ENCODE measurements at regions not wholly inside any gene's neighbourhood (a gene's known extent, or its start where the extent isn't known, plus 50 kb on each side); places are given as distances from the start of the nearest gene placed in this dataset.
A peak's percentile ranks its signal among the peaks of the same experiment; 100 is the strongest.

- DNase-seq, result no peak
Measured at GRCh38 chr7:41024126-41024525, 678.8 kb downstream of the INHBA start.

DNA sequence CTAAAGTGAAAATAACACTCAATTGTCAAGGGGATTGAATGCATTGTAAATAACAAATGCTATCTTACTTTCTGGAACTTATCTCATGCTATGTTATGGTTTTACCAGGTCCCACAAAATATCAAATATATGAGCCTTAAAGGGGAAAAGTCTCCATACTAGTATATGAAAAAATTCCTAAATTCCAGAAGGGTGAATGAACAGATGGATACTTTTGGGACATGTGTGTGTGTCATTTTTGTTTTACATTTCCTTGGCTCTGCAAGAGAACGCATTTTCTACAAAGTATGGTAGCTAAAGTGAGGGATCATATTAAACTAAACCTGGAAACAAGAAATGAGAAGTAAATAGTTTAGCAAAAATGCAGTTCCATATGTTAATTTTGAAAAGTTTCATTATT is 682.8 kb downstream of the INHBA start:
- DNase-seq, result no peak

GRCh38 chr7:41013117-41013516 is 689.8 kb downstream of the INHBA start:
- no peak for DNase-seq

DNA sequence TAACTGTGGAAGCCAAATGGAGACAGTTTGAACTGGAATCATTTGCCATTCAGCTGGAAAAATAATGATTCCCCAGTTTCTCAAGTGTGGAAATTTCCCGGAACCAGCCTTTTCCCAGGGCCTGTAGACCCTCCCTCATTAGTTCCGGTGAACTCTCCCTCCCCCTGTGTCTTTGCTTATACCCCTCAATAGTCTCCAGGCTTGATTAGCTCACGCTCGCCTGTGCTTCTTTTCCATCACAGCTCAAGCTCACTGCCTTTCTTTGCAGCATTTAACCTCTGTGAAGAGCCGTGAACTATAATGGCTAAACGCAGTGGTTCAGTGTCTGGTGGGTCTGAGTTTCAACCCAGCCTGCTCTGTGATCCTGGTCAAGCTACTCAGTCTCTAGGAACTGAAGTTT is 690.8 kb downstream of the INHBA start:
- DNase-seq, result no peak

DNA sequence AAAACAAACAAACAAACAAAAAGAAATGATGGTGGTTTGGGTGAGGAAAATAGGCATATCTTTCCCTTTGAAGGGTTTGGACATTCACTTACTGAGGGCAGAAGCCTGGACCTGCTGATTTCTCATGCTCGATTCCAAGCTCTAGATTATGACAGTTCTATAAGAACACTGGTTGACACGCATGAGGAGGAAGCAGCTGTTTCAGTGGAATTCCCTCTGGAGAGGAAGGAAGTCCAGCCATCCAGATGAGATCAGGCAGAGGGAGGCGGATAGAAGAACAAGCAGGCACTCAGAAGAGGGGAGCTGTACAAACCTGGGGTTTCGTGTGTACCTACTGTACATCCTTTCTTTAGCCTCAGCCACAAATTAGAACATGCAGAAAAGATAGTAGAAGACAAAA is 691.9 kb downstream of the INHBA start:
- no peak for DNase-seq

GRCh38 chr7:41010418-41010817 is 692.5 kb downstream of the INHBA start:
- no peak for DNase-seq

DNA sequence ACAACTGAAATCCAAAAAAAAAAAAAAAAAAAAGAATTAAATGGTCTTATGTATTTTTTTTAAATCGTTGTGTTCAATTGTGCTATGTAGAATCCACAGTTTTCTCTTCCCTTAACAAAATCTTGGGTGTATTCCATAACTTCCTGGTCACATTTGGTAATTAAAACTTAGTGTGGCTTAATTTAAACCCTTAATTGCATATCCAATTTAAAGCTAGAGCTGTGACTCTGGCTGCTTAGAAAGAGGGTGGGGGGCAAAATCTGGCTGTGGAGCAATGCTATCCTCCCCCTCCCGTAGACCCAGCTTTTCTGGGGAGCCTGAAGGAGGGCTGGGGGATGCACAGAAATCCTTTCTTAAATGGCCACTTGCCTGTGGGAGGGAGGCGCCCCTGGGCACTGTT is 695.1 kb downstream of the INHBA start:
- no peak for DNase-seq

GRCh38 chr7:41007351-41007751 is 695.5 kb downstream of the INHBA start:
- DNase-seq, result no peak

DNA sequence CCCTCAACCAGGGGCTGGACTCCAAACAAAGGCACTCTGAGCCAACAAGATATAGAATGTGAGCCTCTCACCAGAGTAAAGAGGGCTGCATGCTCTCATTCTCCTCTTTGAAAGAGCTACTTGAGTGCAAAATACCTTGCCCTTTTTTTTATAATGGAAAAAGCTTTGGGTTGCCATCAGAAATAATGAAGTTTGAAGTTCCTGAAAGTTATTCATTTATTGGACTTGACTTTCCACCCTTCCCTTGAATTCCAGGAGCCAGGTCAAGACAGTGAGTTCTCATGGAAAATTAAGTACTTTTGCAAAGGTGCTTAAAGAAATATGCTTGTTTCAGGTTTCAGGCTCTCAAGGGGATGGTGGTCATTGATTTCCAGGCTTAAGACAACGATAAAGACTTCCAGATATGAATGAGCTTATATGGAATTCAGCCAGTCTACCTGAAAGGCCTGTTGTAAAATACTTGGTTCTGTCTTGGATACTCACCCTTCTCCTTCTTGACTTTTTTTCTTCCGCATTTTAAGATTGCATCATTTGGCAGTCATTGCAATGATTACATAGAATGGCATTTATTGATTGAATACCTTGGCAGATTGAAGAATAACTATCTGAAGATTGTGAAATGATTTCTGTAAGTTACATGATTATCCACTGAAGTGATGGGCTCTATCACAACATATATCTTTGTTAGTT is 696.4 kb downstream of the INHBA start:
- no peak for DNase-seq

DNA sequence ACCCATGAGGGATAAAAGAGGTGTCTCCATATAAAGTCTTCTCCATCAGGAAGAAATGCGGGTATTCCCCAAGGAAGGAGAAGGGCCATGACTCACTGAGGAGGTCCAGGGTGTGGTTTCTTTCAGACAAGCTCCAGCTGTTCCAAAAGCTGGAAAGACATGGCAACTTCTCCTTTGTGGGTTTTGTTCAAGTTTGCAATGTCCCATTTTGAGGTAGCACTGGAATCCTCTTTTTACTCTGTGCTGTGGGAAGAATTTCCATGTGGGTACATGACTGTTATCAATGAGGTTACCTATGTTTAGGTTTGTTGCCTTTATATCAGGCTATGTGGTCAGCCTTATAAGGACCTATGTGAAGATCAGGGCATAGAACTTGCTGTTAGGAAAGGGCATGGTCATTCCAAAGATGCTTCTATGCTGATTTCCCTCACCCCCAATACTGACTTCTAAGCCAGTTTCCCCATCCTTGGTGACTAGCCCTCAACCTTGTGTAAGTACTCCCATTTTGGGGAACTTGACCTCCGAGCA is 697.5 kb downstream of the INHBA start:
- DNase-seq, result no peak

- no peak for DNase-seq
Measured at GRCh38 chr7:41003977-41004376, 698.9 kb downstream of the INHBA start.

- no peak for DNase-seq
Measured at GRCh38 chr7:41003611-41003940, 699.3 kb downstream of the INHBA start.

DNA sequence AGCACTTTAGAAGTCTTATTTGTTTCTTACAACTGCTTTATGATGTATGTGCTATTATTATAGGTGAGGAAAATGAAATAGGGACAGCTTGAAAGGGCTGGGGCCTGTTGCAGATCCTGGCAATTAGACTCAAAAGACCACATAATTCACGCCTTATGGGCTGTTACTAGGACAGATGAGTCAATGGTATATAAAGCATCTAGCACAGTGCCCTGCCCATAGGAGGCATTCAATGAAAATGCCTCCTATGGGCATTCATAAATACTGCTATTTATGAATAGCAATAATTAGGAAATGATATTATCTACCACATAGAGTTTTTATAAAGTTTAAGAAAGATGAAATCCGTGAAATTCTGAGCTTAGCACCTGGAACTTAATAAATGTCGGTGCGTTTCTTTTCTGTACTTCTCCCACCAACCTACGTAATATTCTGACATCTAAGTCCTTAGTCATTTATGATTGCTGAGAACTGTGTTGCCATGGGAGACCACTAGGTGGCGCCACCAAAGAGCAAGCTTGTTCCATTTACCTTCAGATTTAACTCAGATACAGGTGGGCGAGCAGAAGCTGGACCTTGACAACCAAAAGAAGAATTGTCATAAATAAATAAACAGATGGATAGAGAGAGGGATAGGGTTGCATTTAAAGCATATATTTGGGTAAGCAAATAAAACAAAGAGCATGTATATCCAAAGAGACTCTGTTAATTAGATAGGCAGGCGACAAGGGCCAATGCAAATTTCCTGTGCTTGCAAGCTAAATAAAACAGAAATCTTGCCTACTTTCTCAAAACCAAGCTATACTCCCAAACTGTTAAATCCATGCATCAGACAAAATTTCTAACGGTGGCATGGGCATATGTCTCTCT is 699.9 kb downstream of the INHBA start:
- peak; percentile 34 for DNase-seq

- DNase-seq, result no peak
Measured at GRCh38 chr7:41000042-41000441, 702.8 kb downstream of the INHBA start.

DNA sequence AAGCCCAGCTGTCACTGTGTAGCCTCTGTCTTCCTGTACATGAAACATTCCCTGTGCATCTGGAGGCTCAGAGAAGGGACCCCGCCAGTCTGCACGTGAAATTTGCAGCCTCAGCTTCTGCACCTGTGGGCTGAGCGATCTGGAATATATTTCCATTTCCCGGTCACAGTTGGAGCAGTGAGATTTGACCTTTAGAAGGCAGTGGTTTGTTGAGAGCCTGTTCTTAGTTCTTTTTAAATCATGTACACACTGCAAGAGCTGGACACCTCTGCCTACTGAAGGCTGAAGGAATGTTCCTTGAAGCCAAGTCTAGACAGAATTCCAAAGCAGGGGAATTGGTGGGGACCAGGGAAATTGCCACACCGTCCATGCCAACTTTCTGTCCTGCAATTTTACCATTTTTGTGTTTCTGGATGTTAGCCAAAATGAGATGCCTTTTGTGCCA is 706.6 kb downstream of the INHBA start:
- DNase-seq, result no peak

GRCh38 chr7:40990841-40991240 is 712.0 kb downstream of the INHBA start:
- no peak for DNase-seq

DNA sequence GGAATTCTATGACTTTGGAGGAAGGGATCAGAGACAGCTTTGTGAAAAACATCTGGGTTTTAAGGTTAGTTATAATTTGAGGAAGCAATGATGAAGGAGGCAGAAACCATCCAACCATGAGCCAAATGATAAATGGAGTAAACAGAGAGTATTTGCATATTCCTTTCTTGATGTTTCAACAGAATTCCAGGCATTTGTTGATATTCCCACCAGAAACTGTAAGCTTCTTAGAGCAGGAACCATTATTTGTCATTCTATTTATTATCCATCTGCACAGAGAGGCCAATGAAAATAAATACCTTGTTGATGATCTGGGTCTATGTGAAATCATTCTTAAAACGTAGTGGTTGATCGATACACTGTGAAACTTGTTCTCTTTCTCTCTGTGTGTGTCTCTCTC is 715.3 kb downstream of the INHBA start:
- DNase-seq, result no peak

- no peak for DNase-seq
Measured at GRCh38 chr7:40986351-40986873, 716.5 kb downstream of the INHBA start.

DNA sequence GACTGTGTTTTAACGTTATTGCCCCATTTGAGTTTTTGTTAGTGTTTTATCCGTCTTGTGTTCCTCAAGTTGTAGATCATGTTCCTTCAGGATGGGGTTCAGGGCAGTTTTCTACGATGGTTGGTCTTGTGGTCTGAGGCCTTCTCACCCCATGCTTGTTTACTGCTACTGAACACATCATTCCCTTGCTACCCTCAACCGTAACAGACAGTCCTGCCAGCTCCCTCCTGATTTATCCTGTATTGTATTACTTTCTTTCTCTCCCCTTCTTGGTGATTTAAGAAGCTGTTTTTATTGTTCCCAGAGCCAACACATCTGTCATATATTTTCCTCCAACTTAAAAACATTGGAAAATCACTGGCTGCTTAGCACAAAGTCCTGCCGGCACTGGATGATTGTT is 719.8 kb downstream of the INHBA start:
- DNase-seq, result no peak

- no peak for DNase-seq
Measured at GRCh38 chr7:40979296-40979695, 723.6 kb downstream of the INHBA start.

GRCh38 chr7:40978047-40978446 is 724.8 kb downstream of the INHBA start:
- no peak for DNase-seq

DNA sequence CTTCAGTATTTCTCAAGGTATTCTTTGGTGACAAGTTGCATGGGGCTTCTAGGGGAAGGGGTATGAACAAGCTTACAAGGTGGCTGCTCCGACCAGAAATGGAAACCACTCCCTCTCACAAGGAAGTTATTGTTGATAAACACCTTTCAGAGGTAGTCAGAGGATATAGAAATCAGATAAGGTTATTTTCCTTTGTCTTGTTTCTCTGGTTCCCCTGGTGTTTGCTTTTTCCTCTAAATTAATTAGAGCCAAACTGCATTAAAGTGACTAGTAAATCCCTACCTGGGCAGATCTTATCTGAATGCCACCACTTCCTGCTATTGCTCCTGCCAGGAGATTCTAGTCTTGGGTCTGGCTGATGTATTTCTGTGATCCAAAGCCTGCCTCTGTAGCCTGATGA is 725.4 kb downstream of the INHBA start:
- DNase-seq, result no peak

DNA sequence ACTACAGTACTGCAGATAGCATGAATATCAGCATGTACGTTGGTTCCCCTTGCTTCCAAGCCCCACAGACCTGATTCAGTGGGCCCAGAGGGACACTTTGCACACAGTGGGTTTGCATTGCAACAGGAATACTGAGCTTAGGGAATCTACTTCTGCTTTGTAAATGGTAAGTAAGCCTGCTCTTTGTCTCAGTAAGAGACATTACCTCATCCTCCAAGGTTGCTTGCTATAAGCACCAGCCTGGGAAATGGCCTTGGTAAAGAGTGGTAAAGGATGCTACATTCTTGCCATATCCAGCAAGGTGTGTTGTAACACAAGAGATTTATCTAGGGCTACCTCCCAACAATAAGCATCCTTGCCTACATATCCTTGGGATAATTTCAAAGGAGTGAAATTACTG is 730.5 kb downstream of the INHBA start:
- no peak for DNase-seq

DNA sequence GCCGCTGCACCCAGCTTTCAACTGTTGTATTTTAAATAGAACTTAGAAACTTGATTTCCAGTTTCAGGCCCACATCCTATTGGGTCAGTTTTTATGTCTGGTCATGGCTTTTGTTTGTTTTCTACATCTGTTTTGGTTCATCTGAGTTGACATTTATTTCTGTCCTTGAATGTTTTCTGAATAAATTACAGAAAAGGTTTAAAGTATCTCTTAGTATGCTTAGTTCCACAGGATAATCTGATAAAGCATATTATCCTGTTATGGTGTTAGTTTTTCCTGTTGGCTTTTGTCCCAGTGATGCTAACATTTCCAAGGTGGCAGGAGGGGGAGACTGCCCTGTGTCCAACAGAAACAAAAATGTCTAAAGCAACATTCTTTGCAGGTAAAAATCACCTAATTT is 733.2 kb downstream of the INHBA start:
- DNase-seq, result no peak
